ENCODE measurements at regions not wholly inside any gene's neighbourhood (a gene's known extent, or its start where the extent isn't known, plus 50 kb on each side); places are given as distances from the start of the nearest gene placed in this dataset.

DNA sequence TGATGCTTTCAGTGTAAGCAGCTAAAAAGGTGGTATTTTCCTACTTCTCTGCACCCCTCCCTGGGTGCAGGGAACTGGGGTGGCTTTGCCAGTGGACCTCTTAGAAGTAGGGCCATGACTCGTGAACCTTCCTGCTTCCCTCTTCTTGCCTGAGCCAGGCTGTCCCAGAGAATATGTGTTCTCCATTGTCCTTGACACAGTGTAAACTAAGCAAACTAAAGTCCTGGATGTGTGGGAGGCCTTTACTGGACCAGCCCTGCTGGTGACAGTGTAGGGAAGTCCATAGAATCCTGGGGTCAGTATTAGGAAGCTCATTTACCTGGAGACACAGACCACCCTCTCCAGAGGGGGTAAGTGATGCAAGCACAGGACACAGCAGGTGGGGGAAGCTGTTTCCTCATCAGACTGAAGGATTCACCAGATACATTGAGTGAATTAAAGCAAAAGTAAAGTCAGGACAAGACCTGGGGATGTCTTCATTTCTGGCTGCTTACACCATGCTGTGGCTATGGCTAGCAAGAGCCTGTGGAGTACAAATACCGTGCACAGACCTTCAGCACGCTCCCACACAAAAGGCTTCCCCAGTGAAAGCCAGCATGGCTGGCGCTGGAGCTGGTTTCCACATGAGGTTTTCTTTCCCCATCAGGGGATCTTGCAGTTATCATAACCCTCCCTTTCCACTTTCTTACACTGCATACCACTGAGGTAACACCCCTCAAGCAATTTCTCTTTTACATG lies 64.8 kb upstream of the LPP start:
- no peak overlapping the region for H3K23ac ChIP-seq (ENCODE audit: insufficient read length, low read depth, low read length)
- H2BK5ac ChIP-seq (ENCODE audit: insufficient read length, low read length): no peak overlapping the region
- no peak for DNase-seq
- H2BK20ac ChIP-seq (ENCODE audit: low read depth, low read length, poor library complexity, severe bottlenecking): no peak overlapping the region
- no peaks in the 10 kb centered on the region for H3K79me1 ChIP-seq (ENCODE audit: insufficient read depth, low read depth, low read length, poor library complexity, severe bottlenecking)
- H4K5ac ChIP-seq (ENCODE audit: insufficient read length, low read depth, low read length): no peak overlapping the region
- no peaks in the 10 kb centered on the region for H3K79me2 ChIP-seq (ENCODE audit: insufficient read depth, low read length)
- H3K9me3 ChIP-seq (ENCODE audit: control insufficient read depth, low read depth, low read length): no peaks in the 10 kb centered on the region
- H2AFZ ChIP-seq (ENCODE audit: low read length): no peak overlapping the region
- no CpG with 5 or more reads among the region's 4 CpGs for WGBS (ENCODE audit: extremely low coverage, insufficient read length, low lambda C conversion rate)
- no peaks in the 10 kb centered on the region for H3K23me2 ChIP-seq (ENCODE audit: insufficient read length, low read depth, low read length, poor library complexity, severe bottlenecking)
- H3K4me2 ChIP-seq (ENCODE audit: insufficient read depth, insufficient read length, low read length): no peak overlapping the region
- no peak overlapping the region for H3K9ac ChIP-seq (ENCODE audit: extremely low read depth, insufficient read length, low read length)
- no peak overlapping the region for H3K18ac ChIP-seq (ENCODE audit: insufficient read length, low read depth, low read length)
- H3K56ac ChIP-seq (ENCODE audit: insufficient read length, low read depth, low read length): no peak overlapping the region
- no peak overlapping the region for H2BK12ac ChIP-seq (ENCODE audit: insufficient read length, low read depth, low read length)
- H3K14ac ChIP-seq (ENCODE audit: insufficient read depth, low read length): peak overlapping the region; percentile 59; the same call in 1 of the 2 replicates
- peaks cover 7 to 10% of the 10 kb centered on the region in 2 experiments; a peak in 3 of 4 replicates for H3K4me1 Mint-ChIP-seq
- no peaks in the 10 kb centered on the region for H3K27me3 ChIP-seq (ENCODE audit: insufficient read depth, low read length)
- no peaks in the 10 kb centered on the region for H3K9me3 Mint-ChIP-seq
- TF ChIP-seq, protein P1, sequence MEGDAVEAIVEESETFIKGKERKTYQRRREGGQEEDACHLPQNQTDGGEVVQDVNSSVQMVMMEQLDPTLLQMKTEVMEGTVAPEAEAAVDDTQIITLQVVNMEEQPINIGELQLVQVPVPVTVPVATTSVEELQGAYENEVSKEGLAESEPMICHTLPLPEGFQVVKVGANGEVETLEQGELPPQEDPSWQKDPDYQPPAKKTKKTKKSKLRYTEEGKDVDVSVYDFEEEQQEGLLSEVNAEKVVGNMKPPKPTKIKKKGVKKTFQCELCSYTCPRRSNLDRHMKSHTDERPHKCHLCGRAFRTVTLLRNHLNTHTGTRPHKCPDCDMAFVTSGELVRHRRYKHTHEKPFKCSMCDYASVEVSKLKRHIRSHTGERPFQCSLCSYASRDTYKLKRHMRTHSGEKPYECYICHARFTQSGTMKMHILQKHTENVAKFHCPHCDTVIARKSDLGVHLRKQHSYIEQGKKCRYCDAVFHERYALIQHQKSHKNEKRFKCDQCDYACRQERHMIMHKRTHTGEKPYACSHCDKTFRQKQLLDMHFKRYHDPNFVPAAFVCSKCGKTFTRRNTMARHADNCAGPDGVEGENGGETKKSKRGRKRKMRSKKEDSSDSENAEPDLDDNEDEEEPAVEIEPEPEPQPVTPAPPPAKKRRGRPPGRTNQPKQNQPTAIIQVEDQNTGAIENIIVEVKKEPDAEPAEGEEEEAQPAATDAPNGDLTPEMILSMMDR (conservative IDR thresholded peaks at IDR 0.05): no peak
- no peaks in the 10 kb centered on the region for H3K36me3 Mint-ChIP-seq (ENCODE audit: insufficient read depth in 1 of 3, low read depth in 3 of 3)
- H3K27me3 Mint-ChIP-seq (ENCODE audit: low read depth): no peaks in the 10 kb centered on the region; the same call in 1 of the 2 replicates
- H3T11ph ChIP-seq (ENCODE audit: low read length): no peak overlapping the region
- no peak overlapping the region for H3K27ac ChIP-seq (ENCODE audit: insufficient read length, low read depth, low read length)
- no peak overlapping the region for H2AK5ac ChIP-seq (ENCODE audit: insufficient read length, low read length)
- no peak overlapping the region for H3K4ac ChIP-seq (ENCODE audit: low read depth, low read length)
- no peak overlapping the region for H3K4me3 Mint-ChIP-seq
- H3K27ac Mint-ChIP-seq: no peak overlapping the region
- H4K8ac ChIP-seq (replicated peaks; ENCODE audit: insufficient read length, low read depth, low read length): no peak overlapping the region
- H2BK15ac ChIP-seq (ENCODE audit: low read depth, low read length): no peak overlapping the region
- H4K91ac ChIP-seq (ENCODE audit: insufficient read length, low read depth, low read length): no peak overlapping the region
- H3K4me1 ChIP-seq (ENCODE audit: insufficient read depth, low read length): no peaks in the 10 kb centered on the region
- no peak overlapping the region for H2BK120ac ChIP-seq (ENCODE audit: low read depth, low read length, poor library complexity, severe bottlenecking)
- no peaks in the 10 kb centered on the region for H4K20me1 ChIP-seq (ENCODE audit: control insufficient read depth, insufficient read depth, insufficient read length)

All from H9 (cell line).